HEK293T (cell line): ENCODE measurements at regions not wholly inside any gene's neighbourhood (a gene's known extent, or its start where the extent isn't known, plus 50 kb on each side); places are given as distances from the start of the nearest gene placed in this dataset.
"Not testable (repeated sequence)": the region's sequence is repeated elsewhere in the genome, so short reads cannot be mapped to it uniquely, and the experiment has no call there.

Experiments
- CTCF ChIA-PET: fragments of 350-600 bp; formaldehyde crosslinking; extraction: SDS; loops from one replicate; lab custom pipeline; 2021; ENCODE audit warnings: antibody characterized with exemption, inconsistent platforms; lab: Yijun Ruan, JAX
- POLR2A ChIA-PET: fragments of 350-600 bp; formaldehyde crosslinking; extraction: SDS; loops from one replicate; lab custom pipeline; 2020; ENCODE audit warnings: antibody characterized with exemption, inconsistent platforms; lab: Yijun Ruan, JAX
- DNase-seq: peaks from one replicate; pipeline ENCODE4 v3.0.0; 2012; ENCODE audit warnings: mixed read lengths; ENCODE audit errors: extremely low spot score
- ARNT ChIP-seq: fragments of 450-650 bp; IDR thresholded peaks from 2 replicates; pipeline ENCODE4 v1.6.1; 2017; ENCODE audit warnings: mild to moderate bottlenecking
- BHLHE40 ChIP-seq: fragments of 450-650 bp; IDR thresholded peaks from 2 replicates; pipeline ENCODE4 v1.6.1; 2016; ENCODE audit warnings: mild to moderate bottlenecking, moderate library complexity, borderline replicate concordance
- CTBP1 ChIP-seq: fragments of 450-650 bp; IDR thresholded peaks from 2 replicates; pipeline ENCODE4 v1.6.1; 2016; ENCODE audit warnings: borderline replicate concordance
- ELF4 ChIP-seq: fragments of 450-650 bp; IDR thresholded peaks from 2 replicates; pipeline ENCODE4 v1.6.1; 2017; ENCODE audit warnings: antibody characterized with exemption
- FOXA1 ChIP-seq: fragments of 450-650 bp; IDR thresholded peaks from 2 replicates; pipeline ENCODE4 v1.6.1; 2016; ENCODE audit warnings: mild to moderate bottlenecking
- FOXK2 ChIP-seq: fragments of 450-650 bp; IDR thresholded peaks from 2 replicates; pipeline ENCODE4 v1.6.1; 2016; ENCODE audit warnings: mild to moderate bottlenecking
- FOXM1 ChIP-seq: fragments of 450-650 bp; IDR thresholded peaks from 2 replicates; pipeline ENCODE4 v1.6.1; 2017; ENCODE audit warnings: mild to moderate bottlenecking, borderline replicate concordance
- HDGF ChIP-seq: fragments of 450-650 bp; IDR thresholded peaks from 2 replicates; pipeline ENCODE4 v1.6.1; 2017; ENCODE audit warnings: antibody characterized with exemption, borderline replicate concordance
- L3MBTL2 ChIP-seq: fragments of 450-650 bp; conservative IDR thresholded peaks from 2 replicates; pipeline ENCODE4 v1.6.1; 2016; ENCODE audit warnings: mild to moderate bottlenecking
- LEF1 ChIP-seq: fragments of 450-650 bp; IDR thresholded peaks from 2 replicates; pipeline ENCODE4 v1.6.1; 2017; ENCODE audit warnings: mild to moderate bottlenecking, borderline replicate concordance
- NFRKB ChIP-seq: fragments of 450-650 bp; IDR thresholded peaks from 2 replicates; pipeline ENCODE4 v1.6.1; 2016; ENCODE audit warnings: mild to moderate bottlenecking, moderate library complexity
- SP1 ChIP-seq: fragments of 450-650 bp; IDR thresholded peaks from 2 replicates; pipeline ENCODE4 v1.6.1; 2017
- SUZ12 ChIP-seq: fragments of 450-650 bp; IDR thresholded peaks from 2 replicates; pipeline ENCODE4 v1.6.1; 2016; ENCODE audit warnings: mild to moderate bottlenecking
- TARDBP ChIP-seq: fragments of 450-650 bp; IDR thresholded peaks from 2 replicates; pipeline ENCODE4 v1.6.1; 2016
- ZNF384 ChIP-seq: fragments of 450-650 bp; IDR thresholded peaks from 2 replicates; pipeline ENCODE4 v1.6.1; 2016
- TF ChIP-seq, protein P1 (sequence below): fragments of 450-650 bp; IDR thresholded peaks from 2 replicates; pipeline ENCODE4 v1.6.1; 2016

DNA sequence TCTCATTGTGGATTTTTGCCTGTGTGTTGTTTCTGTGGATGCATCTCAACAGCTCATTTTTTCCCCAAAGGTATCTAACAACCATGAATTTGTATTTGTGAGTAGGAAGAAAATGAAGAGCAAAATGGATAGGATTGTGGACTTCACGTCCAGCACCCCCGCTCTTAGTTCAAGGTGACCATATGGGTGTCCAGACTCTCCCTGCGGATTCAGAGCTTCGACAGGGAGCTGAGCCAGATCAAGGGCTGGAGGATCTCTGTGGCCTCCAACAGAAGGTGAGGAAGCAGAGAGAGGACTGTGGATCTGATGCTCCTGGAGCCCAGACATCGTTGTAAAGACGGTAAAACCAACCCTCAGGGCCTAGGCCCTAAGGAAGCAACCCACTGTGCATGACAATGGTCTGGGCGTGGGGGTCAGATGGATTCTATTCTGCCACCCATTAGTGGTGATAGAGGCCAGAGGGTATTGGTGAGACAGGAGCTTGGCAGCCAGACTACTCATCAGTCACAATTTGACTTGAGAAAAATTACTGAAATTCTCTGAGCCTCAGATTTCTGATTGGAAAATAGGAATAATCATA lies 659.7 kb upstream of the TMEM132C start:
- DNase-seq = no peak
- CTCF ChIA-PET = no interaction called here
- TF ChIP-seq FOXK2 (no peak), NFRKB (no peak), SUZ12 (no peak), CTBP1 (no peak), FOXM1 (no peak)
- TF ChIP-seq, protein P1, sequence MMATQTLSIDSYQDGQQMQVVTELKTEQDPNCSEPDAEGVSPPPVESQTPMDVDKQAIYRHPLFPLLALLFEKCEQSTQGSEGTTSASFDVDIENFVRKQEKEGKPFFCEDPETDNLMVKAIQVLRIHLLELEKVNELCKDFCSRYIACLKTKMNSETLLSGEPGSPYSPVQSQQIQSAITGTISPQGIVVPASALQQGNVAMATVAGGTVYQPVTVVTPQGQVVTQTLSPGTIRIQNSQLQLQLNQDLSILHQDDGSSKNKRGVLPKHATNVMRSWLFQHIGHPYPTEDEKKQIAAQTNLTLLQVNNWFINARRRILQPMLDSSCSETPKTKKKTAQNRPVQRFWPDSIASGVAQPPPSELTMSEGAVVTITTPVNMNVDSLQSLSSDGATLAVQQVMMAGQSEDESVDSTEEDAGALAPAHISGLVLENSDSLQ = no peak
- POLR2A ChIA-PET = no interaction called here

DNA sequence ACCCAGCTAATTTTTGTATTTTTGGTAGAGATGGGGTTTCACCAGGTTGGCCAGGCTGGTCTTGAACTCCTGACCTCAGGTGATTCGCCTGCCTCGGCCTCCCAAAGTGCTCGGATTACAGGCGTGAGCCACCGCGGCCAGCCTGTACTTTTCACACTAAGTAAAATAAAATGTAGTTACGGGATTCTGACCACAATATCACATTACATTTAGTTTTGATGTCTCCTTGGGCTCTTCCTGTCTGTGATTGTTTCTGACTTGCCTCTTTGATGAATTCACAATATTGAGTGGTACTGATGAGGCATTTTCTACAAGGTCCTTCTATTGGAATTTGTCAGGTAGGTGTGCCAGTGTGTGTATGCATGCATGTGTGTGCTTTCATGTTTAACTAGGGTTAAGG lies 658.6 kb upstream of the TMEM132C start:
- DNase-seq, POLR2A ChIA-PET, CTCF ChIA-PET: not testable (repeated sequence)

DNA sequence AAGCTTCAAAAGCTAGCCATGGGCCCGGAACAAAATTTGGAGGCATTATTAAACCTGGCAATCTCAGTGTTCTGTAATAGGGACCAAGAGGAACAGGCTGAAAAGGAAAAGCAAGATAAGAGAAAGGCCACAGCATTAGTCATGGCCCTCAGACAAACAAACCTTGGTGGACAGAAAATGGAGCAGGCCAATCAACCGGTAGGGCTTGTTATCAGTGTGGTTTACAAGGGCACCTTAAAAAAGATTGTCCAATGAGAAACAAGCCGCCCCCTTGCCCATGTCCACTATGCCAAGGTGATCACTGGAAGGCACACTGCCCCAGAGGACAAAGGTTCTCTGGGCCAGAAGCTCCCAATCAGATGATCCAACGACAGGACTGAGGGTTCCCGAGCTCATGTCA lies 653.9 kb upstream of the TMEM132C start:
- ChIA-PET CTCF (no interaction called here), POLR2A (no interaction called here)
- TF ChIP-seq, protein P1 = no peak
- TF ChIP-seq ELF4 (no peak), FOXM1 (no peak)
- DNase-seq = no peak

DNA sequence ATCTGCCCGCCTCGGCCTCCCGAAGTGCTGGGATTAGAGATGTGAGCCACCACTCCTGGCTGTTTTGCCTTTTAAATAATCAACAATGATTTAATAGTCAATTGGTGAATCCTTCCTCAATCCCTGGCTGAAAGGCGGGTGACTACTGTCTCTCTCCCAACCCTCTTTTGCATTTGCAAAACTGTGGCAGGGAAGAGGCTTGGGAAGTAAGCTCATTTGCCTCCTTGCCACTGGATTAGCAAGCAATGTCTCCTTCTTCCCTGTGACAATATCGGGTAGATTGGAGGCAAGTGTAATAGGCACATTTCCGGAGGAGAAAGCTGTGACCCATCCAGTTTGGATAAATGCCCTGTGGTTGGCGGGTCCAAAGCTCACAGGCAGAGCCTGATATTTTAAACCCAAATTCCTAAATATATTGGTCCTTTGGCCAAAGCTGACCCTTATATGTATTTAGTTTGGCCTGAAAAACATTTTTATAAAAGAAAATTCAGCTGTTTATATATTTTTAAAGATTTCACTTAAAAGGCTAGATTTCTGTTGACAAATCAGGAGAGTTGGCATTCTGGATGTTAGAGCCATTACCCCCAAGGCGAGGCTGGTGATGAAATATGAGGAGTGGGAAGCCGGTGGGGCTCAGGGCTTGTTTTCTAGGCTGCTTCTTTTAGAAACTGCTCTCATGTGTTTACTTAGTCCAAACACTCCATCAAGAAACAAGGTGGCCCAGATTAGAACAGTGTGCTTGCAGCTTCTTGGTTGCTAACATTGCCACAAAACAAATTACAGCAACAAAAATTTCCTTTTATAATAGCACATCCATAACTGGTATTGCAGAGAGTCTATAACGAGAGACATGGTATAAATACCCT lies 646.9 kb upstream of the TMEM132C start:
- DNase-seq = no peak
- ChIA-PET CTCF (no interaction called here), POLR2A (no interaction called here)
- TF ChIP-seq BHLHE40 (no peak), LEF1 (no peak), ZNF384 (no peak), HDGF (no peak), FOXM1 (no peak), FOXA1 (no peak), TARDBP (no peak), CTBP1 (no peak), ARNT (no peak), L3MBTL2 (no peak), SUZ12 (no peak), SP1 (no peak), ELF4 (no peak)

DNA sequence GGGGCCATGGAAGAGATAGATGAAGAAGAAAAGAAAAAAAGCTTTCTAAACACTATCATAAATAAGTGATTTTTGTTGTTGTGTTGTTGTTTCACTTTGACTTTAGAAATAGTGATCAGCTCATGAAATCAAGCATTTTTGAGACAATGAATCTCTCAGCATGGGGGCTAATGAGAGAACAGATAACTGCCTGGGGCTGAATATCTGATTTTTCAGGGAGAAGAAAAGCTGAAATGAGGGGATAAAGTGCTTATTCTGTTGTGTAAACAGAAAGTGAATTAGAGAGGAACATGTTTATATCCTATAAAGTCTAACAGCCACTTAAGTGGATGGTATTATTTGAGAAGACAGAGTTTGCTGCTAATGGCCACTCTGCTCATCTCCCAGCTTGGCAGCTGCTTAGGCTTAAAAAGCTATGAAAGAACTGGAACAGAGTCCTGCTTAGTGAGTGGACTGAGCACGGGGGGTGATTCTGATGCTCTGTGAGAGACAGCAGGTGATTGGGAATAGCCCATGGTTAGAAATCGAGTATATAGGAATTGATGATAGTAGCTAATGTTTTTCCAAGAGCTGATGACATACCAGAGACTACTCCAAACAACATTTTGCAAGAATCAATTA lies 646.1 kb upstream of the TMEM132C start:
- CTCF ChIA-PET = no interaction called here
- no peak for DNase-seq
- no peak for TF ChIP-seq SP1
- no peak for TF ChIP-seq FOXM1
- no peak for TF ChIP-seq ARNT
- no peak for TF ChIP-seq L3MBTL2
- TF ChIP-seq LEF1 = no peak
- no peak for TF ChIP-seq FOXK2
- TF ChIP-seq, protein P1 = no peak
- no peak for TF ChIP-seq ELF4
- no peak for TF ChIP-seq SUZ12
- TF ChIP-seq HDGF = no peak
- no peak for TF ChIP-seq NFRKB
- no peak for TF ChIP-seq BHLHE40
- no peak for TF ChIP-seq ZNF384
- no peak for TF ChIP-seq FOXA1
- TF ChIP-seq TARDBP = no peak
- POLR2A ChIA-PET = no interaction called here

DNA sequence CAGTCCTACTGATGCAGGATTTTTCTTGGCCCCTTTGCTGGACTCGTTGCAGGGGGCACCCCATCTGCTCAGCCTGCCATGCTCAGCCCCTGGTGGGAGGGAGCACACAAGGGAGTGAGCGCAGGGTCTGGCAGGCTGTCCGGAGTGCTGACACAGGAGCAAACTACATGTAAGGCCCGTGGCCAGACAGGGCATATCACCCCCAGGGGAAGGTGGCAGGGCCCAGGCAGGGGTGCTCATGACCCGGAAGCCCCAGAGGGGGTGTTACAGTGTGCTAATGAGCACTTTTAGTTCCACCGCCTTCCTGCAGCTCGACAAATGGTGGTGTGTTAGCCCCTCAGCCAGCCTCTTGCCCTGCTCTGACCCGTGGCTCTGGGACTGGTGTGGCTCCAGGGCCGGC lies 645.6 kb upstream of the TMEM132C start:
- DNase-seq = no peak
- ChIA-PET POLR2A (no interaction called here), CTCF (no interaction called here)
- no peak for TF ChIP-seq SUZ12
- no peak for TF ChIP-seq LEF1
- TF ChIP-seq ELF4 = no peak
- TF ChIP-seq TARDBP = no peak
- no peak for TF ChIP-seq FOXK2
- TF ChIP-seq HDGF = no peak
- TF ChIP-seq BHLHE40 = no peak
- TF ChIP-seq CTBP1 = no peak
- TF ChIP-seq SP1 = no peak
- no peak for TF ChIP-seq FOXA1

DNA sequence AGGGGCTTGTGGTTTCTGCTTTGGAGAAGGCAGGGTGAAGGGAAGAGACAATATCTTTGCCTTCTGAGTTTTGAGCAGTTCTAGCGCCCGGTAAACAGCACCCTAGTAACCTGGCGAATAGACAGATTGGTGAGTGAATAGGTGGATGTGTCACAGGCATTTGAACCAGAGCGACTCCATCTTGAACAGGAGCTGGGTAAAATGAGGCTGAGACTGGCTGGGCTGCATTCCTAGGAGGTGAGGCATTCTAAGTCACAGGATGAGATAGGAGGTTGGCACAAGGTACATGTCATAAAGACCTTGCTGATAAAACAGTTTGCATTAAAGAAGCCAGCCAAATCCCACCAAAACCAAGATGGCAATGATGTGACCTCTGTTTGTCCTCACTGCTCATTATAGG lies 643.6 kb upstream of the TMEM132C start:
- TF ChIP-seq FOXM1 (no peak), SUZ12 (no peak), SP1 (no peak), BHLHE40 (no peak)
- ChIA-PET CTCF (no interaction called here), POLR2A (no interaction called here)
- no peak for DNase-seq
